ENCODE measurements at regions not wholly inside any gene's neighbourhood (a gene's known extent, or its start where the extent isn't known, plus 50 kb on each side); places are given as distances from the start of the nearest gene placed in this dataset.

GRCh38 chr3:67737906-67738865, 83.8 kb upstream of the SUCLG2 start:
- no TSS peak for BruUV-seq (replicated peaks)
- H3K9me1 ChIP-seq (replicated peaks; ENCODE audit: control insufficient read depth, extremely low read depth, insufficient read depth, low read length), result no peaks in the 10 kb centered on the region
- no peak for DNase-seq (ENCODE audit: low read depth, low spot score)
- TF ChIP-seq EZH2 (IDR thresholded peaks at IDR 0.05; ENCODE audit: borderline replicate concordance, low read depth, low read length, severe bottlenecking), result no peak
- no peak for TF ChIP-seq POLR2A (IDR thresholded peaks at IDR 0.05; ENCODE audit: low read depth, low read length)
- no peak for TF ChIP-seq GATA2 (IDR thresholded peaks at IDR 0.05; ENCODE audit: insufficient read depth, insufficient read length, low read depth, low read length)
- H3K27me3 ChIP-seq (ENCODE audit: control insufficient read depth in 2 of 2, insufficient read depth in 2 of 2, low read length in 2 of 2), result no peaks in the 10 kb centered on the region
- CTCF ChIA-PET, result interaction anchor here (1.0 kb wide), 1 partner anchor 10 kb away, joined by 3 read pairs; no protein-coding TSS in a partner anchor
- no peak overlapping the region for H2AFZ ChIP-seq (ENCODE audit: low read depth, low read length)
- intact Hi-C loops (cut with micrococcal nuclease) (no loop called here), dilution Hi-C loops (cut with MboI; ENCODE audit: extremely low pct_ligation_motif_present, low sequenced_read_pairs) (no loop called here)
- H4K20me1 ChIP-seq (replicated peaks; ENCODE audit: control insufficient read depth, extremely low read depth, insufficient read depth, low read length), result no peaks in the 10 kb centered on the region
- H3K27ac ChIP-seq (ENCODE audit: insufficient read depth, low read depth, low read length), result no peak overlapping the region
- H3K9ac ChIP-seq (replicated peaks; ENCODE audit: extremely low read depth, insufficient read depth, low read length), result no peak overlapping the region
- no peak overlapping the region for H3K4me2 ChIP-seq (ENCODE audit: insufficient read depth, low read length)
- no peaks in the 10 kb centered on the region for H3K9me3 ChIP-seq (replicated peaks; ENCODE audit: control insufficient read depth, insufficient read depth, low read length)
- H3K4me1 ChIP-seq (ENCODE audit: control insufficient read depth, extremely low read depth, insufficient read depth, low read length), result no peaks in the 10 kb centered on the region
- no peaks in the 10 kb centered on the region for H3K36me3 ChIP-seq (ENCODE audit: control insufficient read depth in 2 of 2, extremely low read depth in 1 of 2, insufficient read depth in 2 of 2, low read length in 2 of 2)
- no peak overlapping the region for H3K4me3 ChIP-seq (replicated peaks in 1 of 3; ENCODE audit: insufficient read depth in 1 of 3, low read depth in 1 of 3, low read length in 3 of 3)
- POLR2A ChIA-PET, result no interaction called here
- no peak for FAIRE-seq
- no peaks in the 10 kb centered on the region for H3K79me2 ChIP-seq (ENCODE audit: control insufficient read depth, insufficient read depth, low read length)

- H3K27me3 ChIP-seq (ENCODE audit: control insufficient read depth in 2 of 2, insufficient read depth in 2 of 2, low read length in 2 of 2), result no peaks in the 10 kb centered on the region
- H3K36me3 ChIP-seq (ENCODE audit: control insufficient read depth in 2 of 2, extremely low read depth in 1 of 2, insufficient read depth in 2 of 2, low read length in 2 of 2), result no peaks in the 10 kb centered on the region
- no peaks in the 10 kb centered on the region for H3K9me3 ChIP-seq (replicated peaks; ENCODE audit: control insufficient read depth, insufficient read depth, low read length)
- H3K4me2 ChIP-seq (ENCODE audit: insufficient read depth, low read length), result no peak overlapping the region
- no peaks in the 10 kb centered on the region for H3K4me1 ChIP-seq (ENCODE audit: control insufficient read depth, extremely low read depth, insufficient read depth, low read length)
- no peak for DNase-seq (ENCODE audit: low read depth, low spot score)
- TF ChIP-seq FOS (IDR thresholded peaks at IDR 0.05; ENCODE audit: borderline replicate concordance, insufficient read depth, low read length) (no peak), MYC (IDR thresholded peaks at IDR 0.05; ENCODE audit: low read depth, low read length) (no peak), POLR2A (IDR thresholded peaks at IDR 0.05; ENCODE audit: low read depth, low read length) (no peak), POLR2AphosphoS5 (IDR thresholded peaks at IDR 0.05; ENCODE audit: insufficient read depth, low read depth, low read length) (no peak), JUN (IDR thresholded peaks at IDR 0.05; ENCODE audit: borderline replicate concordance, insufficient read depth, insufficient read length, low read depth) (no peak), CTCF (IDR thresholded peaks at IDR 0.05; ENCODE audit: extremely low read depth in 1 of 2, insufficient read depth in 1 of 2, low read depth in 1 of 2, low read length in 2 of 2) (no peak), EZH2 (IDR thresholded peaks at IDR 0.05; ENCODE audit: borderline replicate concordance, low read depth, low read length, severe bottlenecking) (no peak)
- no peak for FAIRE-seq
- dilution Hi-C loops (cut with MboI; ENCODE audit: extremely low pct_ligation_motif_present, low sequenced_read_pairs) (no loop called here), intact Hi-C loops (cut with micrococcal nuclease) (no loop called here)
- H3K27ac ChIP-seq (ENCODE audit: insufficient read depth, low read depth, low read length), result no peak overlapping the region
- POLR2A ChIA-PET, result no interaction called here
- H2AFZ ChIP-seq (ENCODE audit: low read depth, low read length), result no peak overlapping the region
- no peaks in the 10 kb centered on the region for H3K9me1 ChIP-seq (replicated peaks; ENCODE audit: control insufficient read depth, extremely low read depth, insufficient read depth, low read length)
- no peak overlapping the region for H3K9ac ChIP-seq (replicated peaks; ENCODE audit: extremely low read depth, insufficient read depth, low read length)
- no peaks in the 10 kb centered on the region for H4K20me1 ChIP-seq (replicated peaks; ENCODE audit: control insufficient read depth, extremely low read depth, insufficient read depth, low read length)
- H3K79me2 ChIP-seq (ENCODE audit: control insufficient read depth, insufficient read depth, low read length), result no peaks in the 10 kb centered on the region
- BruUV-seq (replicated peaks), result no TSS peak
- no peak overlapping the region for H3K4me3 ChIP-seq (replicated peaks in 1 of 3; ENCODE audit: insufficient read depth in 1 of 3, low read depth in 1 of 3, low read length in 3 of 3)
- CTCF ChIA-PET, result no interaction called here
Observed at GRCh38 chr3:67737140-67737539, 82.7 kb upstream of the SUCLG2 start.

Measured in endothelial cell of umbilical vein (primary cell).